Myocyte (in vitro differentiated cells): ENCODE measurements at regions not wholly inside any gene's neighbourhood (a gene's known extent, or its start where the extent isn't known, plus 50 kb on each side); places are given as distances from the start of the nearest gene placed in this dataset.
"Not testable (repeated sequence)": the region's sequence is repeated elsewhere in the genome, so short reads cannot be mapped to it uniquely, and the experiment has no call there.

ENCODE experiments used
- DNase-seq: peaks from one replicate; pipeline ENCODE4 v3.0.0-alpha.2; 2012; ENCODE audit warnings: low read depth

- no peak for DNase-seq
Measured at GRCh38 chr3:177692304-177692975, 495.2 kb upstream of the TBL1XR1 start.

DNA sequence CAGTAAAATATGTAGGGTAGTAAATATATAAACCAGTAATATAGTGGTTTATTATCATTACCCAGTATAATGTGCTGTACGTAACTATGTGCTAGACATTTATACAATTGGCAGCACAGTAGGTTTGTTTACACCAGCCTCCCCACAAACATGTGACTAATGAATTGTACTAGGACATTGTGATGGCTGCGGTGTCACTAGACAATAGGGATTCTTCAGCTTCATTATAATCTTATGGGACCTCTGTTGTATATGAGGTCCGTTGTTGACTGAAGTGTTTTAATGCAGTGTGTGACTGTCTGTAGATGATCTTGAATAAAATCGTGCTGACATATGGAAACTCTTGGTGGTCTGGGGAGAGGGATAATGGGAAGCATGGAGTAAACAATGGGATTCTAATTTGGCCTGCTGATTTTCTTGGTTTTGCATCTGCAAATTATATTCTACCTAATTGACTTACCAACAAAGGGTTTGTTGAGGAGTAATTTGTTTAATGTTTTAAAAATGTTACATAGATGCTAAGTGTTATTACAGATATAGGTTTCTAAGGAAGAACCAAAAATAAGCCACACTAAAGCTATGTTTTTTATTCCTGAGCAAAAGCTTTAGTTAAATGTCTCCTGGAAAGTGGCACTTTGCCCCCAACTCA lies 496.5 kb upstream of the TBL1XR1 start:
- no peak for DNase-seq

DNA sequence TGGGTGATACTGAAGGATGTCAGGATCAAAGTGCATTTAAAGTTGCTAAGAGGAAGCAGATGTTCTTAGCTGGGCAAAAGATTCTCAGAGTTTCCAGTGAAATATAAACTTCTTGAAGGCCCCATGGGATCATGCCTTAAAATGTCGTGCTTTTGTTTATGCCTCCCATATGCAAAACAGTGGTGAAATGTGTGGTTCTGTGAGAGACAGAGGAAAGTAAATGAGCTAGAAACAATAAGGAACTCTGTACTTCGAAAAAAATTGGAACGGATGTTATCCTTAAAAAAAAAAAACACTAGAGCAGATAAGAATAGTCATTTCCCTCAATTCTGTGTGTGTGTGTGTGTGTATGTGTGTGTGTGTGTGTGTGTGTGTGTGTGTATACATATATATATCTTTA lies 497.0 kb upstream of the TBL1XR1 start:
- DNase-seq: peak; percentile 55

GRCh38 chr3:177694951-177695350 lies 497.7 kb upstream of the TBL1XR1 start:
- DNase-seq: no peak

DNA sequence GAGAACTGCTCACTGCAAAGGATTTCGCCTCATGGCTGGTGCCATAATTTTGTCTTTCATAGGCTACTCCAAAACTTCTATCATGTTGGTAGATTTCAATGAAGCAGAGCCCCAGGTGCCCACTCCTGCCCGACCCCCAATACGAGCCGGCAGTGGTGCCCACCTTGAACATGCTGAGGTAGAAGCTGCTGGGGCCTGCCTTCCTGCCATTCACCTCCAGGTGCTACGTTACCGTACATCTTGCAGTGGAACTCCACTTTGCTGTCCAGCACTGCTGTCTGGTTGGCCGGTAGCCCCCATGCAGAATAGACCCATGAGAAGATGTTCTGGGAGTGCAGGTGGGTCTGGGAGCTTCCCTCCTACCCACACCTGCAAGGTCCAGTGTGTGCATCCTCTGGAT lies 502.8 kb upstream of the TBL1XR1 start:
- no peak for DNase-seq

DNA sequence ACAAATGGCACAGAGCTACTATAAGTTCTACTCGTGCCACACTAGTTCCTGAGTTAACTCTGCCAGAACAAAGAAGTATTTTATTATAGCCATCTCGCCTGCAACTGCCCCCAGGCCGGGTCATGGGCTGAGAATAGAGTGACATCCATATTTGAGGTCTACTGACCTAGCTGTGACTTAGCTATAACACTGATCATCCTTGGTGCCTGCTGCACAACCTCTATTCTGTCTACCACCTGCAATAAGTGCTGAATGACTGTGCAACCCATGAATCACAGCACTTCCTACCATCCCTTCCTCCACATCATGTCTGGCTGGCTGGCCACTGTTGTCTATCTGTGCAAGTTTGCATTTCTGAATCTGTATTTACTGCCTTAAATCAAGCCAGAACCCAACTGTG lies 506.5 kb upstream of the TBL1XR1 start:
- no peak for DNase-seq

DNA sequence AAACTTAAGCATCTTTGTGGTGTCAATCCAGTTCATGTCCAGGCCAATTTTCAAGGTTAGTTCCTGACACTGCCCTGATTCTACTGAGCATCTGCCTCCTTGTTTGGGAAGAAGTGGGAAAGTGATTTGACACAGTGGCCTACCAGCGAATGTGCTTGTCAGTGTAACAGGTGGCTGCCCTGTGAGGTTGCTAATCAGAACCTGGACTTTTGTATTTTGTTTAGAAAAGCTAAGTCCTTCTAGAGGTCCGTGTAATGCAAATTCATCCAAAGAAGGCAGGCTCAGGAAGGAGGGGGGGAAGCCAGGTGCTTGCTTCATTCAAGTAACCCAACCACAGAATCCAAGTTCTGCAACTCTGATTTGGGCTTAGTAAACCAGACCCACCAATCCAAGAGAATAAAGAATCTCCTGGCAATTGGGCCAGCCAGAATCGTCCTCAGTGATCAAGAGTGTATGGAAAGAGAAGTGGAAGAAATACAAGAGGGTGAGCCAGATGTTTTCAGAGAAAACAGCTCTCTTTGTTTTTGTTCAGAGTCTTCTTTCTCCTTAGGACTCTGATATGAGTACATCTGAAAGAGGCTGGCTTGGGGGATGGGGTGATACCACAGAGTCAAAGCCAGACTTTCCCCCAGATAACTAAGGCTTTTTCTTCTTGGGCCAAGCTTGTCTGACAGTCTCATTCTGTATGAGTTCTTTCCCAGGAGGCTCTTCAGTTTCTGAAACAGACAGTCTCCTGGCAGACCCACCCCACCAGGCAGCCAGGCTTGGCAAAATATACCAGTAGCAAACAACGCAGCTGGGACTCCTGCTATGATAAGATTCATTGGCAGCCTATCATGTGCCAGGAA lies 508.9 kb upstream of the TBL1XR1 start:
- DNase-seq: no peak

- not testable (repeated sequence) for DNase-seq
Measured at GRCh38 chr3:177709470-177709869, 512.2 kb upstream of the TBL1XR1 start.

DNA sequence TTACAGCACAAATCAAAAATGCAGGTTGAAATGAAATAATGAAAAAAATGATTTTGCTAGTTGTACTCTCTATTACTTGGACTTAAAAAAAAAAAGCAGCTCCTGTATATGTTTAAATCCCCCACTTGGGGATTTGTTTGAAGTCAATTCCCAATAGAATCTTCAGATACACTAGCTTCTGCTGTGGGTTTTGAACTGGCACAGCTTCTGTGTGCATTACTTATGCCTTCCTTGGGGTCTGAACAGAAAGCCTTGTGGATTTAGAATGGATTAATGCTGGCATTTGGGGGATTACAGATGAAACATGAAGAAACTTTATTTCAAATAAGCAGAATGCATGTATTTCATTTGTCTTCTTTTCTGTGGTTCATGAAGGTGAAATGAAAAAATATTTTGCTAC lies 513.2 kb upstream of the TBL1XR1 start:
- DNase-seq: no peak

DNA sequence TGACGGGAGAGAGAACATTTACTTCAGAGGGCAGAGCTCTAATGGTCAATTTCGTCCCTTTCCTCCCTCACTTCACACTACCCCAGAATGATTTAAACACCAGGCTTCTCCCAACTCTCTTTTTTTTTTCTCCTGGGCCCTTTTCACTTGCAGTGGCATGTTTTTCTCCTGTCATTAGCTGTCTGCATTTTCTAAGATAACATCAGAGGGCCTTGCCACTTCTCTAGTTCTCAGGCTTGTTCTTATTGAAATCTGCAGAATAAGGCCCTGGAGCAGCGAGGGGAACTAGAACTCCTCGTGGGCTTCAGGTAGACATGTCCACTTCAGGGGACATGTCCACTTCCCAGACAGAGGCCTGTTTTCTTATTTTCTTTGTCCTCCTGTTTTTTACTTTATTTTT lies 514.4 kb upstream of the TBL1XR1 start:
- DNase-seq: no peak

DNA sequence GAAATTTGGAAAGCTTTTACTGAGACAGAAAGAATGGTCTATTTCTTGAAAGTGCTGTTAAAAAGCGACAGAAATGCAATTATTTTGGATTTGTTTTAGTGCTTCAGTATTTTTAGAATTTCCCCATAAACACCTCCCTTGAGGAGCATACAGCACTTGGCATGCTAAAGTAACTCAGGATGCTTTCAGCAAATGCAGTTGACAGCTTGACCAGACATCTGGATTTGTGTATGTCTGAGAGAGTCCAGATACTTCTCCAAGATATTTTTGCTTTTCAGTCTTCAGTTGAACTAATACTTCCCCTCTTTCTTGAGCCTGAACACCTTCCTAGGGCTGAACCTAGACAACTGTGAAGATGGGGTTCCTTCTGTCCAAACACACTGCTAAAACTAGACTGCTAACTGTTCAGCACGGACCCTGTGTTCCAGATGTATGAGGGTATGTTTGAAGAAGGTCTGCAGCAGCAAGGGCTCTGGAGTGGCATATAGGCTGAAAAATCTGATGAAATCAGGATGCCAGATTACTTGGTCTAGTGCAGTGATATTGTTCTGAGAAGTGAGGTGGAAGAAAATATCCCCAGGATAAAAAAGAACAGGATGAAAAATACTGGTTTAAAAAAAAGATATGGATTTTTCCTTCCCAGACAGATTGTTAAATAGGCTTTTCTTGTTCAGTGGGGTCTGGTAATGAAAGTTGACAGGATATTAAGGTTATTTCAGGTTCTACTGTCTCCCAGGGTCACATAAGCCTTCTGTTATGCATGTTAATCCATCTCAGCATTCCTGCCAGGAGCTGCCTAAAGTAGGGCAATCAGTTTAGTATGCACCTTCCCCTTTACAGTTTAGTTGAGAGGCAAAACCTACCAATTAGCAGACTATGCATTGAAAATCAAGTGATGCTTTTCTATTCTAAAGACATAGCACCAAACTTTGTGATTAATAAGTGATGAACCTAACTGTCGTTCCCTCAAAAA lies 516.9 kb upstream of the TBL1XR1 start:
- no peak for DNase-seq

GRCh38 chr3:177714945-177715344 lies 517.7 kb upstream of the TBL1XR1 start:
- no peak for DNase-seq

DNA sequence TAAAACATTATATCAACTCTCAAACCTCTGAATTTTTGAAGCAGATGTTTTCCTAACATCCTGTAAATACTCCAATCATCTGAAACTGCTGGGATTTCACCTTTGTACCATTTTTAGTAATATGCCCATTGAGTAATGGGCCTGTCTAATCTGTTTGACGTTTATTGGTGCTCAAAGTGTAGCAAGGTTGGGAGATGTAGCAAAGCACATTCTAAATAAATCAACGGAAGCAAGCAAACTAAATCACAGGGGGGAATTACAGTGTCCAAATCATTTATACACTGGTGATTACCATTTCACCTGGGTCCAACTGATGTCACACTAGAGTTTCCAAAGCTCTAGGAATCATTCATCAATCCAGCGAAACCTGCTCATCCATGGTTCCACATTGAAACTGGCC lies 518.7 kb upstream of the TBL1XR1 start:
- DNase-seq: no peak

GRCh38 chr3:177720927-177721326 lies 523.6 kb upstream of the TBL1XR1 start:
- DNase-seq: not testable (repeated sequence)

- no peak for DNase-seq
Measured at GRCh38 chr3:177721864-177722785, 524.8 kb upstream of the TBL1XR1 start.

DNA sequence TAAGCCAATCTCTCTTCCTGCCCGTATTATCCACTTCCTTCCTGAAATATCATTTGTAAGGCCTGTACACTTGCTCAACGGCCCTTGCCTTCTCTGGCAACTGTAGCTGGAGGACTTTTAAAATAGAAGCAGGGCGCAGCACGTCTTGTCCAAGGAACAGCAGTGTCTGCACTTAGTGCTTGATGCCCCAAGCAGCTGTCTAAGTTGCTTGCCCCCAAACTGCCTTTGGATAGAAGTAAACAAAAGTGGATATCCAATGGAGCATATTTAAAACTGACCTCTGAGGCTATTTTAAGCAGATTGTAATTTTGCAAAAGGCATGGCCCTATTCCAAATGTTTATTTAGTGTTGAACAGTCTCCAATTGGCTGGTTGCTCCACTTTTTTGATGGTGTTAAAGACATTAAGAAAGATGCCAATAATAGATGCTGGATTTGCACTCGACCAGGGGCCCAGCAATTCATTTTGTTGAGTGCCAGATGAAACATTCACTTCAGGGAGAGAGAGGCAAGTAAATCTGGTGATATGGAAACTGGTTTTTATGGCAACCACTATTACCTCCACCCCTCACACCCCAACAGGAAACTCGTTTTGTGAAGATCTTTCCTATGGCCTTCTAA lies 526.8 kb upstream of the TBL1XR1 start:
- DNase-seq: peak; percentile 96

GRCh38 chr3:177725165-177725564 lies 527.9 kb upstream of the TBL1XR1 start:
- DNase-seq: peak; percentile 49

DNA sequence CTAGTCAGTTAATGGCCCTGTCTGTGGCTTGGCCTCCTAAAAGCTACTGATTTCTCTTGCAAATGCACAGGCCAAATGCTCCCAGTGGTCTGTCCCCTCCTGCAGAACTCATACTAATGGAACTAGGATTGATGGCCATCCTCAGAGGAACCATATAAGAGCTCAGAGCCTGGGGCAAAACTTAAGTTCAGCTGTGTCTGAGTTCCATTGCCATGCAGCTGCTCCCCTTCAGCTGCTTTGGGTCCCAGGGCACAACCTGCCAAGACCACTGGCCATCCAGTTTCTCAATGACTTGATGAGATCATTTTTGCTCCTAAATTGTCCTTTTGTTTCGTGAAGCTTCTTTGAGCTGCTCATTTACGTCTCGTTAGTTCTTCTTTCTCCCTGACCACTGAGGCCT lies 529.5 kb upstream of the TBL1XR1 start:
- peak; percentile 79 for DNase-seq

- DNase-seq: peak; percentile 68
Measured at GRCh38 chr3:177729956-177730681, 532.8 kb upstream of the TBL1XR1 start.
